ENCODE measurements at regions not wholly inside any gene's neighbourhood (a gene's known extent, or its start where the extent isn't known, plus 50 kb on each side); places are given as distances from the start of the nearest gene placed in this dataset.
"Not testable (repeated sequence)": the region's sequence is repeated elsewhere in the genome, so short reads cannot be mapped to it uniquely, and the experiment has no call there.

GRCh38 chr15:84360902-84361301 lies 125.3 kb downstream of the GOLGA6L4 start:
- not testable (repeated sequence) for H3K4me1 Mint-ChIP-seq

GRCh38 chr15:84384421-84384820 lies 148.8 kb downstream of the GOLGA6L4 start:
- DNase-seq; H3K27me3 Mint-ChIP-seq; H3K27ac Mint-ChIP-seq; H3K36me3 Mint-ChIP-seq; ATAC-seq (ENCODE audit: low read depth); H3K4me1 Mint-ChIP-seq; H3K4me3 Mint-ChIP-seq; POLR2A ChIA-PET; H3K9me3 Mint-ChIP-seq: not testable (repeated sequence)

More at GRCh38 chr15:84360902-84361301, 125.3 kb downstream of the GOLGA6L4 start:
- H3K27me3 Mint-ChIP-seq; DNase-seq; H3K27ac Mint-ChIP-seq; H3K9me3 Mint-ChIP-seq; H3K36me3 Mint-ChIP-seq; ATAC-seq (ENCODE audit: low read depth); POLR2A ChIA-PET; H3K4me3 Mint-ChIP-seq: not testable (repeated sequence)

- no peak for ATAC-seq (ENCODE audit: low read depth)
- Mint-ChIP-seq H3K4me3 (no peak overlapping the region), H3K36me3 (no peaks in the 10 kb centered on the region), H3K27ac (no peak overlapping the region), H3K27me3 (peaks cover 7% of the 10 kb centered on the region), H3K4me1 (no peaks in the 10 kb centered on the region), H3K9me3 (peaks cover 2% of the 10 kb centered on the region)
- POLR2A ChIA-PET: no interaction called here
- no peak for DNase-seq
These were observed 151.5 kb downstream of the GOLGA6L4 start for GRCh38 chr15:84387086-84387485.

- POLR2A ChIA-PET; H3K27ac Mint-ChIP-seq; H3K9me3 Mint-ChIP-seq; H3K36me3 Mint-ChIP-seq; H3K4me1 Mint-ChIP-seq; H3K4me3 Mint-ChIP-seq; ATAC-seq (ENCODE audit: low read depth); DNase-seq; H3K27me3 Mint-ChIP-seq: not testable (repeated sequence)
These were observed 152.6 kb downstream of the GOLGA6L4 start for GRCh38 chr15:84388201-84388600.

- H3K27ac Mint-ChIP-seq; POLR2A ChIA-PET; H3K27me3 Mint-ChIP-seq; H3K4me1 Mint-ChIP-seq; H3K9me3 Mint-ChIP-seq; H3K36me3 Mint-ChIP-seq; ATAC-seq (ENCODE audit: low read depth); DNase-seq; H3K4me3 Mint-ChIP-seq: not testable (repeated sequence)
These were observed 153.1 kb downstream of the GOLGA6L4 start for GRCh38 chr15:84388638-84389037.

GRCh38 chr15:84390324-84390723 lies 154.8 kb downstream of the GOLGA6L4 start:
- ATAC-seq (ENCODE audit: low read depth); H3K27ac Mint-ChIP-seq; H3K9me3 Mint-ChIP-seq; H3K4me1 Mint-ChIP-seq; H3K36me3 Mint-ChIP-seq; DNase-seq; H3K4me3 Mint-ChIP-seq; H3K27me3 Mint-ChIP-seq; POLR2A ChIA-PET: not testable (repeated sequence)

- Mint-ChIP-seq H3K36me3 (no peaks in the 10 kb centered on the region), H3K9me3 (peaks cover 2% of the 10 kb centered on the region), H3K4me1 (no peaks in the 10 kb centered on the region), H3K27me3 (no peaks in the 10 kb centered on the region), H3K4me3 (no peak overlapping the region), H3K27ac (no peak overlapping the region)
- no peak for ATAC-seq (ENCODE audit: low read depth)
- POLR2A ChIA-PET: no interaction called here
- no peak for DNase-seq
These were observed 155.6 kb downstream of the GOLGA6L4 start for GRCh38 chr15:84391191-84391590.

- H3K27me3 Mint-ChIP-seq; H3K36me3 Mint-ChIP-seq; DNase-seq; ATAC-seq (ENCODE audit: low read depth); H3K4me1 Mint-ChIP-seq; H3K4me3 Mint-ChIP-seq; H3K9me3 Mint-ChIP-seq; POLR2A ChIA-PET; H3K27ac Mint-ChIP-seq: not testable (repeated sequence)
These were observed 156.4 kb downstream of the GOLGA6L4 start for GRCh38 chr15:84392020-84392419.

- H3K4me1 Mint-ChIP-seq; ATAC-seq (ENCODE audit: low read depth); POLR2A ChIA-PET: not testable (repeated sequence)
These were observed 157.9 kb downstream of the GOLGA6L4 start for GRCh38 chr15:84393386-84393936.

GRCh38 chr15:84393966-84394365 lies 158.4 kb downstream of the GOLGA6L4 start:
- H3K36me3 Mint-ChIP-seq; DNase-seq; H3K4me1 Mint-ChIP-seq; ATAC-seq (ENCODE audit: low read depth); H3K4me3 Mint-ChIP-seq; H3K9me3 Mint-ChIP-seq; H3K27me3 Mint-ChIP-seq; POLR2A ChIA-PET; H3K27ac Mint-ChIP-seq: not testable (repeated sequence)

More at GRCh38 chr15:84393386-84393936, 157.9 kb downstream of the GOLGA6L4 start:
- not testable (repeated sequence) for H3K27ac Mint-ChIP-seq, H3K36me3 Mint-ChIP-seq, H3K9me3 Mint-ChIP-seq, H3K27me3 Mint-ChIP-seq, DNase-seq, H3K4me3 Mint-ChIP-seq

- DNase-seq; H3K9me3 Mint-ChIP-seq; H3K4me3 Mint-ChIP-seq; H3K36me3 Mint-ChIP-seq; H3K27me3 Mint-ChIP-seq; H3K4me1 Mint-ChIP-seq; ATAC-seq (ENCODE audit: low read depth); POLR2A ChIA-PET; H3K27ac Mint-ChIP-seq: not testable (repeated sequence)
These were observed 159.8 kb downstream of the GOLGA6L4 start for GRCh38 chr15:84395384-84395783.

- DNase-seq; H3K36me3 Mint-ChIP-seq; H3K27ac Mint-ChIP-seq; H3K4me3 Mint-ChIP-seq; H3K9me3 Mint-ChIP-seq; H3K27me3 Mint-ChIP-seq; ATAC-seq (ENCODE audit: low read depth); POLR2A ChIA-PET; H3K4me1 Mint-ChIP-seq: not testable (repeated sequence)
These were observed 160.3 kb downstream of the GOLGA6L4 start for GRCh38 chr15:84395881-84396280.

- POLR2A ChIA-PET; H3K27me3 Mint-ChIP-seq; H3K4me3 Mint-ChIP-seq; DNase-seq; H3K9me3 Mint-ChIP-seq; H3K4me1 Mint-ChIP-seq; ATAC-seq (ENCODE audit: low read depth); H3K27ac Mint-ChIP-seq; H3K36me3 Mint-ChIP-seq: not testable (repeated sequence)
These were observed 161.5 kb downstream of the GOLGA6L4 start for GRCh38 chr15:84397066-84397465.

GRCh38 chr15:84398087-84398486 lies 162.5 kb downstream of the GOLGA6L4 start:
- H3K4me1 Mint-ChIP-seq; POLR2A ChIA-PET; H3K27me3 Mint-ChIP-seq; H3K36me3 Mint-ChIP-seq; ATAC-seq (ENCODE audit: low read depth); H3K27ac Mint-ChIP-seq; H3K4me3 Mint-ChIP-seq; H3K9me3 Mint-ChIP-seq; DNase-seq: not testable (repeated sequence)

All from activated naive CD8-positive, alpha-beta T cell treated with anti-CD3 and anti-CD28 coated beads, Interleukin-2, amount 10 ng/mL, durations not matched to agents 7 days and 5 days (primary cell).